HepG2 (cell line): ENCODE measurements at regions not wholly inside any gene's neighbourhood (a gene's known extent, or its start where the extent isn't known, plus 50 kb on each side); places are given as distances from the start of the nearest gene placed in this dataset.

Source experiments
- ATAC-seq: fragments of 200-7000 bp; cut with Tn5 transposase; 3 replicates; pipeline ENCODE4 v1.9.1; 2020; ENCODE audit warnings: mild to moderate bottlenecking, moderate library complexity
- BruUV-seq: library from RNA; stranded (reverse); fragments of 400-500 nt; replicated peaks from 2 replicates; lab custom pipeline; 2021; lab: Mats Ljungman, UMichigan
- CTCF ChIA-PET: fragments of 300-600 bp; formaldehyde crosslinking; extraction: SDS; loops from one replicate; lab custom pipeline; 2021; ENCODE audit warnings: low total read pairs, inconsistent platforms, low intra/inter-chr PET ratio; lab: Yijun Ruan, JAX
- POLR2A ChIA-PET: fragments of 350-600 bp; sonication (Branson Sonifier 250); formaldehyde crosslinking; loops from one replicate; lab custom pipeline; 2020; ENCODE audit warnings: antibody characterized with exemption, inconsistent platforms; lab: Yijun Ruan, JAX
- DNase-seq: peaks from one replicate; pipeline ENCODE4 v3.0.0-alpha.2; 2015; ENCODE audit warnings: low spot score
- FAIRE-seq: peaks from 3 replicates; lab custom pipeline; 2011; peaks lifted over from hg19 to GRCh38; lab: Jason Lieb, UNC
- H2AFZ ChIP-seq: one replicate; pipeline ENCODE4 v1.6.1; 2011; ENCODE audit warnings: low read length, inconsistent platforms
- H3K27ac ChIP-seq: fragments of 300-600 bp; 3 replicates; pipeline ENCODE4 v1.8.0; 2011; ENCODE audit warnings: mixed run types, mild to moderate bottlenecking, mixed read lengths, low read length, inconsistent platforms; ENCODE audit not compliant: insufficient read depth; ENCODE audit errors: extremely low read length
- H3K27me3 ChIP-seq, 2 experiments: fragments of 200-600 bp in 1 of 2; 2 replicates in 1 of 2; 3 replicates in 1 of 2; pipeline versions ENCODE4 v1.6.0 to v1.8.0; 2011; ENCODE audit warnings: low read length in 2 of 2, mild to moderate bottlenecking in 2 of 2, moderate library complexity in 2 of 2, inconsistent platforms in 1 of 2; ENCODE audit not compliant: insufficient read depth in 2 of 2, control insufficient read depth in 1 of 2
- H3K36me3 ChIP-seq, 2 experiments: fragments of 200-600 bp in 1 of 2; replicated peaks in 1 of 2; 2 replicates in 1 of 2; 3 replicates in 1 of 2; pipeline versions ENCODE4 v1.5.1 to v1.8.0; 2011; ENCODE audit warnings: low read length in 2 of 2, inconsistent platforms in 1 of 2; ENCODE audit not compliant: insufficient read depth in 2 of 2, control insufficient read depth in 1 of 2
- H3K4me1 ChIP-seq: 2 replicates; pipeline ENCODE4 v1.5.1; 2012; ENCODE audit warnings: low read length, inconsistent platforms; ENCODE audit not compliant: insufficient read depth
- H3K4me2 ChIP-seq: 2 replicates; pipeline ENCODE4 v1.6.0; 2011; ENCODE audit warnings: low read depth, low read length, inconsistent platforms
- H3K4me3 ChIP-seq, 3 experiments: fragments of 200-600 bp in 1 of 3; sonication (generic), shearing (Covaris generic) in 1 of 3; replicated peaks in 1 of 3; 2 replicates each; pipeline ENCODE4 v1.5.1; 2011 to 2016; ENCODE audit warnings: low read length in 3 of 3, inconsistent platforms in 2 of 3, low read depth in 2 of 3, mild to moderate bottlenecking in 2 of 3, control low read depth in 1 of 3, mixed read lengths in 1 of 3; ENCODE audit not compliant: insufficient read depth in 1 of 3
- H3K79me2 ChIP-seq: one replicate; pipeline ENCODE4 v1.6.1; 2011; ENCODE audit warnings: low read length, inconsistent platforms; ENCODE audit not compliant: insufficient read depth
- H3K9ac ChIP-seq: 2 replicates; pipeline ENCODE4 v1.6.0; 2011; ENCODE audit warnings: mild to moderate bottlenecking, low read depth, low read length, inconsistent platforms; ENCODE audit not compliant: insufficient read depth
- H3K9me3 ChIP-seq: 2 replicates; pipeline ENCODE4 v1.5.1; 2012; ENCODE audit warnings: mild to moderate bottlenecking, low read length
- H4K20me1 ChIP-seq: 2 replicates; pipeline ENCODE4 v1.6.0; 2011; ENCODE audit warnings: inconsistent platforms, mild to moderate bottlenecking, low read length, moderate library complexity; ENCODE audit not compliant: insufficient read depth
- BCL6 ChIP-seq: IDR thresholded peaks from 2 replicates; pipeline ENCODE4 v1.6.1; 2016; ENCODE audit warnings: missing genetic modification reagents, missing compliant biosample characterization
- EP300 ChIP-seq, 3 experiments: sonication (generic) in 1 of 3; formaldehyde crosslinking in 1 of 3; IDR thresholded peaks; 2 replicates each; pipeline versions ENCODE4 v1.5.1 to v1.6.1; 2011 to 2020; ENCODE audit warnings: low read depth in 2 of 3, low read length in 2 of 3, borderline replicate concordance in 1 of 3, improper control_type of control experiment in 1 of 3, mild to moderate bottlenecking in 1 of 3, missing genetic modification reagents in 1 of 3, moderate library complexity in 1 of 3
- FOSL2 ChIP-seq: sonication (generic); formaldehyde crosslinking; IDR thresholded peaks from 2 replicates; pipeline ENCODE4 v1.4.0; 2020; ENCODE audit warnings: missing genetic modification reagents
- GABPA ChIP-seq, 2 experiments: IDR thresholded peaks; 2 replicates each; pipeline ENCODE4 v1.6.1; 2011 to 2016; ENCODE audit warnings: low read depth in 2 of 2, low read length in 1 of 2, missing biosample characterization in 1 of 2, missing genetic modification characterization in 1 of 2
- HDAC2 ChIP-seq: sonication (generic); formaldehyde crosslinking; IDR thresholded peaks from 2 replicates; pipeline ENCODE4 v1.4.0; 2020; ENCODE audit warnings: missing genetic modification reagents
- HNF4G ChIP-seq, 2 experiments: sonication (generic) in 1 of 2; formaldehyde crosslinking in 1 of 2; IDR thresholded peaks; 2 replicates each; pipeline versions ENCODE4 v1.4.0 to v1.6.1; 2011 to 2020; ENCODE audit warnings: borderline replicate concordance in 2 of 2, low read depth in 2 of 2, mild to moderate bottlenecking in 2 of 2, low read length in 1 of 2, missing genetic modification reagents in 1 of 2, moderate library complexity in 1 of 2
- ISL2 ChIP-seq: sonication (generic); formaldehyde crosslinking; IDR thresholded peaks from 2 replicates; pipeline ENCODE4 v1.5.0; 2020; ENCODE audit warnings: missing genetic modification reagents
- LCORL ChIP-seq, 2 experiments: fragments of 450-650 bp in 1 of 2; sonication (generic) in 1 of 2; formaldehyde crosslinking in 1 of 2; IDR thresholded peaks; 2 replicates each; pipeline versions ENCODE4 v1.5.0 to v1.6.1; 2017 to 2020; ENCODE audit warnings: antibody characterized with exemption in 1 of 2, missing genetic modification reagents in 1 of 2
- MIXL1 ChIP-seq: IDR thresholded peaks from 2 replicates; pipeline ENCODE4 v1.6.1; 2016
- NR2F2 ChIP-seq: IDR thresholded peaks from 2 replicates; pipeline ENCODE4 v1.6.1; 2012; ENCODE audit warnings: low read depth, inconsistent platforms, borderline replicate concordance
- PHF21A ChIP-seq: sonication (generic); formaldehyde crosslinking; IDR thresholded peaks from 2 replicates; pipeline ENCODE4 v1.5.0; 2020; ENCODE audit warnings: mild to moderate bottlenecking, missing genetic modification reagents
- SAP130 ChIP-seq: IDR thresholded peaks from 2 replicates; pipeline ENCODE4 v1.6.1; 2016; ENCODE audit warnings: low read depth
- SOX13 ChIP-seq, 3 experiments: fragments of 450-650 bp in 1 of 3; sonication (generic) in 1 of 3; formaldehyde crosslinking in 1 of 3; IDR thresholded peaks in 2 of 3; conservative IDR thresholded peaks in 1 of 3; 2 replicates each; pipeline versions ENCODE4 v1.5.0 to v1.6.1; 2016 to 2020; ENCODE audit warnings: antibody characterized with exemption in 1 of 3, mild to moderate bottlenecking in 1 of 3, missing compliant biosample characterization in 1 of 3, missing genetic modification reagents in 1 of 3, moderate library complexity in 1 of 3
- SP140L ChIP-seq: sonication (generic); formaldehyde crosslinking; IDR thresholded peaks from 2 replicates; pipeline ENCODE4 v1.4.0; 2020; ENCODE audit warnings: missing genetic modification reagents, borderline replicate concordance
- TBX2 ChIP-seq: sonication (generic); formaldehyde crosslinking; IDR thresholded peaks from 2 replicates; pipeline ENCODE4 v1.5.0; 2020; ENCODE audit warnings: missing genetic modification reagents, mild to moderate bottlenecking, borderline replicate concordance
- TCF7 ChIP-seq: sonication (generic); IDR thresholded peaks from 2 replicates; pipeline ENCODE4 v1.6.1; 2016; ENCODE audit warnings: antibody characterized with exemption, low read depth
- TOPORS ChIP-seq: sonication (generic); formaldehyde crosslinking; IDR thresholded peaks from 2 replicates; pipeline ENCODE4 v1.8.0; 2023; ENCODE audit warnings: mild to moderate bottlenecking, missing genetic modification reagents
- ZNF121 ChIP-seq: sonication (generic); formaldehyde crosslinking; IDR thresholded peaks from 2 replicates; pipeline ENCODE4 v1.5.0; 2020; ENCODE audit warnings: mild to moderate bottlenecking, missing genetic modification reagents
- ZNF660 ChIP-seq: sonication (generic); formaldehyde crosslinking; IDR thresholded peaks from 2 replicates; pipeline ENCODE4 v1.5.1; 2020; ENCODE audit warnings: mild to moderate bottlenecking, low read depth, missing genetic modification reagents, borderline replicate concordance
- ZSCAN20 ChIP-seq: sonication (generic); formaldehyde crosslinking; IDR thresholded peaks from 2 replicates; pipeline ENCODE4 v1.4.0; 2020; ENCODE audit warnings: missing genetic modification reagents, mild to moderate bottlenecking, borderline replicate concordance
- WGBS: methylation state at CpG from one replicate; pipeline ENCODE4 v1.1.6; 2017; ENCODE audit warnings: low lambda C conversion rate; 5-methylcytosine and 5-hydroxymethylcytosine counted together
- in situ Hi-C: cut with HindIII; loops from 2 replicates; pipeline ENCODE4 v1.10.0; 2017; ENCODE audit warnings: low pct_unique_long_range_greater_than_20kb; ENCODE audit not compliant: extremely low pct_ligation_motif_present
- intact Hi-C: fragments of 100-400 bp; cut with micrococcal nuclease; formaldehyde crosslinking; loops from one replicate; pipeline ENCODE4 v1.10.0; 2022; ENCODE audit not compliant: unreplicated experiment
- TF ChIP-seq, protein P1 (sequence below): sonication (generic); formaldehyde crosslinking; IDR thresholded peaks from 2 replicates; pipeline ENCODE4 v1.8.0; 2023; ENCODE audit warnings: mild to moderate bottlenecking, missing genetic modification reagents

DNA sequence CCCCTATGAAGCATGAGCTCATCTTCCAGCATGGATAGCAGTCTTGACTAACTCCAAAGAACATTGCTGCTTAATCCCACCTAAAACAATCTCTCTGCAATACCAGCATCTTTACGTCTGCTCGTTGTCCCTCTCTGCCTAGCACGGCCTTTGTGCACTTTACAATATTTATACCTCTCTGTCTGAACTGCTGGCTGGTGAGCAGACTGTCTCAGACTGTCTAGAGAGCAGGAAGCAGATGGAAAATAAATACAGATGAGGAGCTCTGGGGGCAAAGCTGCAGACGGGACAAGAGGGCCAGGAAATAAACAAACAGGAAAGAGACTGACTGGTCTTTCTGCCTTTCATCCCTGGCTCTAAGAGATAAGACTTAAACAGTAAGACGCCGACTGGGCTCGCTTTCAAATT is 224.8 kb downstream of the ENC1 start:
- peak; percentile 95 for ATAC-seq
- in situ Hi-C loops, result no loop called here
- H3K4me1 ChIP-seq, result peaks cover 60% of the 10 kb centered on the region
- no peak for TF ChIP-seq TOPORS (CRISPR knock-in tag)
- peak; percentile 82 for TF ChIP-seq TCF7
- no peak for TF ChIP-seq LCORL (IDR thresholded peaks at IDR 0.05)
- peak; percentile 67; the same call in 1 of the 2 replicates for TF ChIP-seq LCORL (CRISPR knock-in tag; IDR thresholded peaks at IDR 0.05)
- TF ChIP-seq SOX13 (IDR thresholded peaks at IDR 0.05), result no peak
- peak in 1 of 2 experiments; percentile 57; a peak in 1 of 4 replicates for TF ChIP-seq SOX13 (CRISPR knock-in tag; conservative IDR thresholded peaks at IDR 0.05 in 1 of 2, IDR thresholded peaks at IDR 0.05 in 1 of 2)
- no peak for TF ChIP-seq ZNF660 (CRISPR knock-in tag)
- TF ChIP-seq NR2F2, result peak; percentile 69
- TF ChIP-seq GABPA (IDR thresholded peaks at IDR 0.05; ENCODE audit: low read depth, low read length), result no peak
- TF ChIP-seq GABPA (CRISPR knock-in tag; IDR thresholded peaks at IDR 0.05; ENCODE audit: low read depth), result 0 out of 2 replicates have a peak, but pooled peaks have one; percentile 27
- TF ChIP-seq FOSL2 (CRISPR knock-in tag), result peak; percentile 56; the same call in 1 of the 2 replicates
- 0 out of 2 replicates have a peak, but pooled peaks have one; percentile 32 for TF ChIP-seq ZNF121 (CRISPR knock-in tag)
- peak; percentile 86 for TF ChIP-seq ISL2 (CRISPR knock-in tag)
- no peak for TF ChIP-seq HNF4G (IDR thresholded peaks at IDR 0.05; ENCODE audit: borderline replicate concordance, low read depth, low read length)
- 0 out of 2 replicates have a peak, but pooled peaks have one; percentile 40 for TF ChIP-seq HNF4G (CRISPR knock-in tag; IDR thresholded peaks at IDR 0.05; ENCODE audit: borderline replicate concordance, low read depth)
- peak; percentile 88 for TF ChIP-seq BCL6 (CRISPR knock-in tag)
- peak; percentile 53; the same call in 1 of the 2 replicates for TF ChIP-seq MIXL1 (CRISPR knock-in tag)
- TF ChIP-seq ZSCAN20 (CRISPR knock-in tag), result no peak
- TF ChIP-seq PHF21A (CRISPR knock-in tag), result peak; percentile 86
- TF ChIP-seq, protein P1, sequence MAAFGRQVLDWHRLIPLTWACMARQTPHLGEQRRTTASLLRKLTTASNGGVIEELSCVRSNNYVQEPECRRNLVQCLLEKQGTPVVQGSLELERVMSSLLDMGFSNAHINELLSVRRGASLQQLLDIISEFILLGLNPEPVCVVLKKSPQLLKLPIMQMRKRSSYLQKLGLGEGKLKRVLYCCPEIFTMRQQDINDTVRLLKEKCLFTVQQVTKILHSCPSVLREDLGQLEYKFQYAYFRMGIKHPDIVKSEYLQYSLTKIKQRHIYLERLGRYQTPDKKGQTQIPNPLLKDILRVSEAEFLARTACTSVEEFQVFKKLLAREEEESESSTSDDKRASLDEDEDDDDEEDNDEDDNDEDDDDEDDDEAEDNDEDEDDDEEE, result no peak
- peak; percentile 70 for TF ChIP-seq HDAC2 (CRISPR knock-in tag)
- peak; percentile 72 for TF ChIP-seq SAP130 (CRISPR knock-in tag)
- TF ChIP-seq TBX2 (CRISPR knock-in tag), result peak; percentile 32; the same call in 1 of the 2 replicates
- TF ChIP-seq SP140L (CRISPR knock-in tag), result no peak
- TF ChIP-seq EP300 (IDR thresholded peaks at IDR 0.05; ENCODE audit: low read depth in 2 of 2, low read length in 2 of 2), result peak in 1 of 2 experiments; percentile 88; a peak in 2 of 4 replicates
- TF ChIP-seq EP300 (CRISPR knock-in tag; IDR thresholded peaks at IDR 0.05; ENCODE audit: borderline replicate concordance), result peak; percentile 48; the same call in 1 of the 2 replicates

More for the DNA sequence above, 224.8 kb downstream of the ENC1 start:
- H3K9ac ChIP-seq, result peak overlapping the region; percentile 32; the same call in 1 of the 2 replicates
- H3K4me3 ChIP-seq, result no peak overlapping the region; a peak in 1 of 6 replicates
- H3K4me2 ChIP-seq, result peak overlapping the region; percentile 75
- no peaks in the 10 kb centered on the region for H3K79me2 ChIP-seq
- intact Hi-C loops, result no loop called here
- no peaks in the 10 kb centered on the region for H3K9me3 ChIP-seq
- BruUV-seq, result no TSS peak
- POLR2A ChIA-PET, result interaction anchor here (0.6 to 1.8 kb wide), 8 partner anchors 9 to 225 kb away, joined by 3 to 32 read pairs (median 4); partner anchors contain the start of gene ENC1
- no peak overlapping the region for H2AFZ ChIP-seq
- FAIRE-seq (peak; percentile 71), DNase-seq (peak; percentile 81)
- CTCF ChIA-PET, result no interaction called here
- no peaks in the 10 kb centered on the region for H4K20me1 ChIP-seq
- H3K27me3 ChIP-seq, result no peaks in the 10 kb centered on the region
- H3K36me3 ChIP-seq, result no peaks in the 10 kb centered on the region
- 4% methylated on average over 7 of the region's 7 CpGs for WGBS
- peak overlapping the region; percentile 36 for H3K27ac ChIP-seq
